ENCODE measurements at regions not wholly inside any gene's neighbourhood (a gene's known extent, or its start where the extent isn't known, plus 50 kb on each side); places are given as distances from the start of the nearest gene placed in this dataset.
"Not testable (repeated sequence)": the region's sequence is repeated elsewhere in the genome, so short reads cannot be mapped to it uniquely, and the experiment has no call there.

DNA sequence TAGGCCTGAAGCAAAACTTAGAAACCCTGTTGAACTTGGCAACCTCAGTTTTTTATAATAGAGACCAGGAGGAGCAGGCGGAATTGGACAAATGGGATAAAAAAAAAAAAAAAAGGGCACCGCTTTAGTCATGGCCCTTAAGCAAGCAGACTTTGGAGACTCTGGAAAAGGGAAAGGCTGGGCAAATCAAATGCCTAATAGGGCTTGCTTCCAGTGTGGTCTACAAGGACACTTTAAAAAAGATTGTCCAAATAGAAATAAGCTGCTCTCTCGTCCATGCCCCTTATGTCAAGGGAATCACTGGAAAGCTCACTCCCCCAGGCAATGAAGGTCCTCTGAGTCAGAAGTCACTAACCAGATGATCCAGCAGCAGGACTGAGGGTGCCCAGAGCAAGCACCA lies 229.0 kb upstream of the CWC22 start:
- not testable (repeated sequence) for DNase-seq (ENCODE audit: low read depth in 1 of 2, low spot score in 1 of 2)

DNA sequence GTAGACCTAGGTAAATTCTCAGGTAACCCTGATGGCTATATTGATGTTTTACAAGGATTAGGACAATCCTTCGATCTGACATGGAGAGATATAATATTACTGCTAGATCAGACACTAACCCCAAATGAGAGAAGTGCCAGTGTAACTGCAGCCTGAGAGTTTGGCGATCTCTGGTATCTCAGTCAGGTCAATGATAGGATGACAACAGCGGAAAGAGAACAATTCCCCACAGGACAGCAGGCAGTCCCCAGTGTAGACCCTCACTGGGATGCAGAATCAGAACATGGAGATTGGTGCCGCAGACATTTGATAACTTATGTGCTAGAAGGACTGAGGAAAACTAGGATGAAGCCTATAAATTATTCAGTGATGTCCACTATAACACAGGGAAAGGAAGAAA lies 228.4 kb upstream of the CWC22 start:
- not testable (repeated sequence) for DNase-seq (ENCODE audit: low read depth in 1 of 2, low spot score in 1 of 2)

DNA sequence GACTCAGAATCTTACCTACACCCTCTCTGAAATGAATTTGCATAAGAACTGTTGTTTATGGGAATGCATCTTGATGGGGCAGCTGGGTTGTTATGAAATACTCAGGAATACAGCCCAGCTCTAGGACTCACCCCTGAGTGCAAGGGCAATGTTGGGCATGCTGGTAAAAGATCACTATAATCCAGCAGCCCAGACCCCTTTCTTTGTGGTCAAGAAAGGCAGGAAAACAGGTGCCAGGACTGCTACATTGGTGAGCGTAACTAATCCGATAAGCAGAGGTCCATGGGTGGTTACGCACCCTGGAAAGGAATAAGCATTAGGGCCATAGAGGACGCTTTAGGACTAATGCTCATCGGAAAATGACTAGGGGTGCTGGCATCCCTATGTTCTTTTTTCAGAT lies 227.9 kb upstream of the CWC22 start:
- not testable (repeated sequence) for DNase-seq (ENCODE audit: low read depth in 1 of 2, low spot score in 1 of 2)

DNA sequence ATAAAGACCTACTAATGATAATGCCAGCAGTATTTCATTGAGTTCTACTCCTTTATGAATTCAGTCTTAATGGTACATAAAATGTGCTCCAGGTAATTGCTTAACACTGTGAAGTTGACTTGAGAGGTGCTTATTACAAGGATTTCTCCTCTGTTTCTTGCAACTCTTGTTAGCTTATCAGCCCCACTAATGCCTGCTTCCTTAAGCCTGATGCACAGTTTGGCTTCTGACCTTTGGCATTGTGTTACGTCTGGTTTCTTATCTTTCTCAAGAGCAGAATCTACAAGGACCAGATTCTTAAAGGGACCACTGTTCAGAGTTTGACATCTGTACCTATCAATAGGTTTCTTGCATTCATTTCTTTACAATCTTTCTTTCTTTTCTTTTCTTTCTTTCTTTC lies 223.9 kb upstream of the CWC22 start:
- DNase-seq (ENCODE audit: low read depth in 1 of 2, low spot score in 1 of 2): no peak

DNA sequence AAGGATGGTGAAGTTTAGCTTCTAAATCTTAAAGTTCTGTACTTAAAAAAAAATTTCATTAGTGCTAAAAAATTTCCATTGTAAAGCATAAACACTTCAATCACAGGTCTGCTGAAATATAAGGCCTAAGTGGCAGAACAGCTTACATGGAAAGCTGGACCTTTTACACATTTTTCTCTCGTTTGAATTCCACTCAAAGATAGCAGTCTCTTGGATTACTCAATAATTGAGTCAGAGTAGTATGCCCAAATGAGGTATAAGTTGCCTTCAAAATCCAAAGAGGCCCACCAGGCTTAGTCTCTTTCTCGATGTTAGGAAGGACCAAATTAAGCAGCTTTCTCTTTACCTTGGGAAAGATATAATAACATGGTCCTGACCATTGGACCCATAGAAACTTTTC lies 220.4 kb upstream of the CWC22 start:
- no peak for DNase-seq (ENCODE audit: low read depth in 1 of 2, low spot score in 1 of 2)

DNA sequence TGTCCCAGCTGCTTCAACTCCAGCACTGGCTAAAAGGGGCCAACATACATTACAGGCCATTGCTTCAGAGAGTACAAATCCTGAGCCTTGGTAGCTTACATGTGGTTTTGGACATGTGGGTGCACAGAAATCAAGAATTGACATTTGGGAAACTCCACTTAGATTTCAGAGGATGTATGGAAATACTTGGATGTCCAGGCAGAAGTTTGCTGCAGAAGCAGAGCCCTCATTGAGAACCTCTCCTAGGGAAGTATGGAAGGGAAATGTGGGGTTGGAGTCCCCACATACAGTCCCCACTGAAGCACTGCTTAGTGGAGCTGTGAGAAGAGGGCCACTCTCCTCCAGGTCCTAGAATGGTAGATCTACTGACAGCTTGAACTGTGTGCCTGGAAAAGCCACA lies 218.0 kb upstream of the CWC22 start:
- no peak for DNase-seq (ENCODE audit: low read depth in 1 of 2, low spot score in 1 of 2)

DNA sequence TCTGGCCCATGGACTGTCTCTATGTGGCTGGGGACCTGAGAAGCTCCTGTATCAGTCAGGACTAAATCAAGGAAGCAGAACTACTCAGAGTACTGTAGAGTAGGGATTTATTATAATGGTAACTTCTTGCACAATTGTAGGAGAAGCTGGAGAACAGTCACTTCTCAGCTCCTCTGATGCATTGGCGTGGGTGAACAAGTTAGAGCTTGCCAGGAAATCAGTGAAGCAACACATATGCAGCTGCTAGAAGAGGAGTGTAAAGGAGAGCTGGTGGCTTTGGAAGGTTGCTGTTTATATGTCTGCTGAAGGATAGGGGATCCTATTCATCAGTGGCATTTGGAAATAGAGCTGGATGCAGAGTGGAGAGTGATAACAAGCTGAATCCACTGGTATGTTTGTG lies 215.5 kb upstream of the CWC22 start:
- DNase-seq (ENCODE audit: low read depth in 1 of 2, low spot score in 1 of 2): no peak

DNA sequence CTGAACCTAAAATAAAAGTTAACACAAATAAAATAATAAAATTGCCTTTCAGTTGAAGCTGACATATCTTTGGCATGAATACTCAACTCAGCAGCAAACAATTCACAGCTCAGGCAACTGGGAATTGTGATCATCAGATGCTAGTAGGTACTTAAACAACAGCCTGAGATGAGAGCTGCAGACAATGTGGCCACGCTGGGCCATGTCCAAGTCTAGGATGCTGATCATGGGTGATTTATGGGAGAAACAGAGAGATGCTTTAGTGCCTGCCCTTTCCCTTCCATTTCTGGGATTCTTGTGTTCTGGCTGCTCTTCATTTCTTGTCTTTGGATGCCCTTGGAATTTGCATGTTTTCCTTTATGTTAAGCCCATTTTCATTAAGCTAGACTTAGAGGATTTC lies 212.4 kb upstream of the CWC22 start:
- no peak for DNase-seq (ENCODE audit: low read depth in 1 of 2, low spot score in 1 of 2)

DNA sequence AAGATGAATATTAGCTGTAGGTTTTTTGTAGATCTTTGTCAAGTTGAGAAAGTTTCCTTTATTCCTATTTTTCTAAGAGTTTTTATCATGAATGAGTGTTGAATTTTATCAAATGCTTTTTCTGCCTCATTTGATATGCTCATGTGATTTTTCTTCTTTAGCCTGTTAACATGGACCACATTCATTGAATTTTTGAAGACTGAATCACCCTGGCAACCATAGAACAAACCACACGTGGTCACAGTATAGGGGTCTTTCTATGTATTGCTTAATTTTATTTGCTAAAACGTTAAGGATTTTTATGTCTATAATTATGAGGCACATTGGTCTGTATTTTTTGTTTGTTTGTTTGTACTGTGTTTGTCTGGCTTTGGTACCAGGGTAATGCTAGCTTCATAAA lies 201.7 kb upstream of the CWC22 start:
- DNase-seq (ENCODE audit: low read depth in 1 of 2, low spot score in 1 of 2): no peak

DNA sequence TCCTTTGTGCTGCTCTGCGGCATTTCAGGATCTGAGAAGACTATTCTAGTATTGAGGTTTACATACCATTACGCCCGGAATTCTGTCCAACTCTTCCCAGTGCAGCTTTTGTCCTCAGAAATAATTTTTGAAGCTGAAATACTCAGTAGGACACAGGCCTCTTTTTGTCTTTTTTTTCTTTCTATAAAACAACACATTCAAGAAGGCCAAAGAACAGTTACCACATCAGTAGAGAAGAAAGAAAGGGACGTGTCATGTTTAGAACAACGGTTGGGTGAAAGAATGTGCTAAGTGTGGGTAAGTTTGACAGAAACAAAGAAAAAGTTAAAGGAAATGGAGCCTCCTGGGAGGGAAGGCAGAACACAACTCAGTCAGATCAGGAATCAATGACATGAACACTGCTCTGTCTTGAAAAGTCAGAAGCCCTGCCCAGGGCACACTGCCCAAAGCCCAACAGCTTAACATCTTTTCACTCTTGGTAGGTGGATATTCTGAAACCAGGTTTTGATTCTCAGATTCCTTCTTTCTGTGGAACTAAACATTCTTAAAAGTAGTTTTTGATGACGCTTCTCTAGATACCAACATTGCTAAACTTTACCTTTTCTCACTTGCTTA lies 198.6 kb upstream of the CWC22 start:
- DNase-seq (ENCODE audit: low read depth in 1 of 2, low spot score in 1 of 2): no peak

DNA sequence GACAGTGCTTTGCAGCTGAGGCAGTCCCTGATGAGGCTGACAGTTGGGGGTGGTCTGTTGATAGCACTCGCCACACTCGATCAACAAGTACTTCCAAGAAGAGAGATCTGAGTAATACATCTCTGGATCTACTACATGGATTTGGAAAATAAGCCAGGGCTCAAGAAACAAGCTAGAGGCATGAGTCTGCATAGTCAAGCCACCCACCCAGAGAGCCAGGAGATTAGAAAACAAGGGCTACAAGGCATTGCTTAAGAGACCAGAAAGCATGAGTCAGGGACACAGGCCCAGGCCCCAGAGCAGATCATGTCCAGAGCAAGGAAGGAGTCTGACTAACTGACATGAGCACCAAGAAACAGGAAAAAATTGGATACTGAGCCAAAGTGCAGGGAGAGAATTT lies 196.9 kb upstream of the CWC22 start:
- no peak for DNase-seq (ENCODE audit: low read depth in 1 of 2, low spot score in 1 of 2)

DNA sequence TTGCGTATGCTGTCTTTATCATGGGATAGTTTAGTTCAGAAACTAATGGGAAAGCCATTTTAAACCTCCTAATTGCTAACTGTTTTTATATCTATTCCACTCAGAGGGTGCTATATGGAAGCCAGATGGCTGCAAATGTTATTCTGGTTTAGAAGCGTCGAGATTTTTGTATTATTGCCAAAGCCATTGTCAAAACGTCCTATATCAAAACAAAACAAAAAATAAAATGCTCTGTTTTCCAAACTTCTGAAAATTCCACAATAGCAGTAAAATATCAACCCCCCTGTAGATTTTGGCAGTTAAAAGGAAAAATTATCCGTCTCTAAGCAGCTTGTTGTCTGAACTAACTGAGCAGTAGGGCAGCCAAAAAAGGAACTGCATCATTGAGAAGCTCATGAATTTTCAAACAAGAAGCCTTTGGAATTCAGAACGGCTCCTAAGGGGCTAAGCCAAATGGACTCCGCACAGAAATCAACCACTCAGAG lies 195.4 kb upstream of the CWC22 start:
- DNase-seq (ENCODE audit: low read depth in 1 of 2, low spot score in 1 of 2): no peak

DNA sequence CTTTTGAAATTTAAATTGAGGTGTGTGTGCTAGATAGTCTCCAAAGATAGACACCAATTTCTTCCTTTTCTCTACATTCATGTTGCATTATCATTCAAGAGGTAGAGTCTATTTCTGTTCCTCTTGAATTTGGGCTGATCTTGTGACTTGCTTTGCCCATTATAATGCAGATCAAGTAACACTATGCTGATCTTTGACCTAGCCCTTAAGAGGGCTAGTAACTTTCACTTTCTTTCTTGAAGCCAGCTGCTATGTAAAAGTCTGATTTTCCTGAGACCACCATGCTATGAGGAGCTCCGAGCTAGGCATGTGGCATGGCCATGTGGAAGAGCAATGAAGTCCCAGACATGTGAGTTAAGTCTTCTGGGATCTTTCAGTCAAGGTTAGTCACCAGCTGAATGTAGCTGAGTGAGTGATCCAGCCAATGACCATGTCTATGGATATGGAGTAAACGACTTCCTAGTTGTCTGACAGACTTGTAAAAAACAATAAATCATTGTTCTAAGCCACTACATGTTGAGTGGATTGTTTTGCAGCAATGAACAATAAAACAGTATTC lies 189.4 kb upstream of the CWC22 start:
- DNase-seq (ENCODE audit: low read depth in 1 of 2, low spot score in 1 of 2): no peak

DNA sequence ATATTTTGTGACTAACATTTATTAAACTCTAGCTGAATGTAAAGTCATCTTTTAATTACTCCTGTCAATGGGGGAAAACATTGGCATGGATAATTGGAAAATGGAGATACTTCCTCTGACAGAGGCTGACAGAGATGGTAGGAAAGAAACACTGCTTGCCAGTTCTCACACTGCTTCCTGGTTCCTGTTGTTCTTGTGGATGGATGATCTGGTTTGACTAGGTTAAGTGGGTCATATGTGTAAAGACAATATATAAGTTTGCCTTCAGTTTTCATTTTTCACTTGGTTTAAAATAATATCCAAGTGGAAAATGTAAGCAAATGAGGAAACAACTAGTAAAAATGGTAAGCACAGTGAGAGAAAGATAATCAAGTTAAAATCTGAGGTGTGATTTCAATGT lies 188.8 kb upstream of the CWC22 start:
- DNase-seq (ENCODE audit: low read depth in 1 of 2, low spot score in 1 of 2): no peak

DNA sequence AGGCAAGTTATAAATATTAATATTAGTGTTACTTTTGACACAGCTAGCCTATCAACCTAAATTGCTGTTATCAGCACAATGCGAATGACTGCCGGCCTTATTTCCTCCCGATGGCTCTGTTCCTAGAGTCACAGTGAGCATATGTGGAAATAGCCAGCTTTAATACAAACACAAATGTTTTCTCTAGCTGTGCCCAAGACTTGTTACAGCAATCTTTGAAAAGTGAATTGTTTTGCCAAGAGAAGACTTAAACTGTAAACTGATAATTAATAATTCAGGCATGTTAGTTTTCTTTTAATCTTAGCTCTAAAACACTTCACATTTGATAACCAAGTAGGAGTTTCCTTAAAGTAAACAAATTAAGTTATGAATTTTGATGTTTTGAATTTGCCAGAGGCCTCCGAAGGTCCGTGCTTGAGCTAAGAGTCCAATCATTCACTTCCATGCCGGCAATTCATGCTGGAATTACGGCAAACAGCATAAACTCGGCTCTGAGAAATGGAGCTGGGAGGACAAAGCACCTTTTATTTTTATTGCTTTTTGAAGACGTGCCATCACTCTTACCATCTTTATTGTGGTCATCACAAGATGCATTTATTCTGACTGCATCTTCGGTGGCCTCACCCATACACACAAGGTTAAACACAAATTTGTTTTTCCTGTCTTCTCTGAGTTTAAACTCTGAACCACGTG lies 184.5 kb upstream of the CWC22 start:
- no peak for DNase-seq (ENCODE audit: low read depth in 1 of 2, low spot score in 1 of 2)

DNA sequence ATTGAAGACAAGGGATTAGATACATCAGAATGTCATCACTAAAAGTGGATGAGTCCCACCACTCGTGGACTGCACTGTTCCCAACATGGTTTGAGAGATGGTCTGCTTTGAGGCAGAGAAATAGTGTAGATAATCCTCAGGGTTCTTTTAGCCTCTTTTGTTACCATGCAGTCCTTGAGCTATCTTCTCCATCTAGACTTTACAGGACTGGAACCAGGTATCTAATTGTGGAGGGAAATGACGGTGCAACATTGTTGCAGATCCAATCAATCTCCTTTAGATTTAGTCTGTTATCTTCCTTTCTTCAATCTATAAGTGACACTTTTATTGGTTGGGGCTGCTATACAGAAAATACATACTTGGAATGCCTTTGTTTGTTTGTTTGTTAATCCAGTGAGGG lies 183.8 kb upstream of the CWC22 start:
- no peak for DNase-seq (ENCODE audit: low read depth in 1 of 2, low spot score in 1 of 2)

DNA sequence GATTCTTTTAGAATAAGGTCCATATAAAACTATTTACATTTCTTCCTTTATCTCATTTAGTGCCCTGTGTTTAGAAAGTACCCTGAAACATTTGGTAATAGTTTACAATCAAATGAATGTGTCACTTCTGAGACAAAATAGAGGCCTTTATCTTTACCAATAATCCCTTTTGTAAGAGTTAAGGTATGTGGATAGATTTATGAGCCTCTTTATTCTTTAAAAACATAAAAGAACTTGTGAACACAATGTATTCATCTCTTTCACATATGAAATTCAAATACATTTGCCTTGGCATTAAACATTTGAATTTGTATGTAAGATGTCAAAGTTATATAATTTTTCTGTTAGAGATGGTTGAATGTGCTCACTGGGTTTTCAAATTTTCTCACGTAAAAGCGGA lies 180.5 kb upstream of the CWC22 start:
- no peak for DNase-seq (ENCODE audit: low read depth in 1 of 2, low spot score in 1 of 2)

DNA sequence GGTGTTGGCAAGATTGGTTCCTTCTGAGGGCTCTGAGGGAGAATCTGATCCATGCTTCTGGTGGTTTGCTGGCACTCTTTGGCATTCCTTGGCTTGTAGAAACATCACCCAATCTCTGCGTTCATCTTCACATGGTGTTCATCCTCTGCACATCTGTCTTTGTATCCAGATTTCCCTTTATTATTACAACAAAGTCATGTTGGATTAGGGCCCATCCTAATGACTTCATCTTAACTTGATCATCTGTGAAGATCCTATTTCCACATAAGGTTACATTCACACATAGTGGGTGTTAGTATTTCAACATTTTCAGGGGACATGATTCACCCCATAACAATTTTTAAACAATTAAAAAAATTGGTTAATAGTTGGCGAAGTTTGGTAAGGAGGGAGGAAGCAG lies 177.4 kb upstream of the CWC22 start:
- no peak for DNase-seq (ENCODE audit: low read depth in 1 of 2, low spot score in 1 of 2)

DNA sequence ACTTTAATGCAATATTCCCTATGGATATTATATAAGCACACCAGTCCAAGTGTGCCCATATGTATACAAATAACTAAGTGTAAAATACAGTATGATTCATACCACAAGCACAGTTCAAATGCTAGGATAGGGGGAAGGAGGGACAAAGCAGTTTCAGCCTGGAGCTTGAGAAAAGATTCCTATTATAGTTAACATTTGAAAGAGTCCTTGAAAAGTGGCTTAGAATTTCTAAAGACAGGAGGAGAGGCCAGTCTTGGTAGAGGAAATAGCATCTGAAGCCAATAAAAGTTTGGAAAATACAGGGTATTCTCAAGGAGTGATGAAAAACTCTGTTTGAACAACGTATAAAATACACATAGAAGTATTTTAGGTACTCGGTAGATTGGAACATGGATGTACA lies 173.4 kb upstream of the CWC22 start:
- no peak for DNase-seq (ENCODE audit: low read depth in 1 of 2, low spot score in 1 of 2)

DNA sequence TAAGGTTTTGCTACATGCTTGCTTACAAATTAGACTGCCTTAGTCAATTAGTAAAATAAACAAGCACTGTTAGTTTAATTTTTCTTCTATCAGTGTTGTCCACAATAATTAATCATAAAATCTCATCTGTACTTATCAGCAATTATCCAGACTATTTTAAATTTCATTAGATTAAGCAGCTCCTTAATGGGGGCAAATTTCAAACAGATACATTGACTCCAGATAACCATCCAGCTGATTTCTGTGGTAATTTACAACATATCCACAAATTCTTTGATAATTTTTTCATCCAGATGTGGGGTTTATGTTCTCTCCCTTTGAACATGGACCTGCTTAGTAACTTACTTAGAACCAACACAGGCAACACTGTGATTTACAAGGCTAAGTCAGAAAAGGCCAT lies 170.4 kb upstream of the CWC22 start:
- no peak for DNase-seq (ENCODE audit: low read depth in 1 of 2, low spot score in 1 of 2)

DNA sequence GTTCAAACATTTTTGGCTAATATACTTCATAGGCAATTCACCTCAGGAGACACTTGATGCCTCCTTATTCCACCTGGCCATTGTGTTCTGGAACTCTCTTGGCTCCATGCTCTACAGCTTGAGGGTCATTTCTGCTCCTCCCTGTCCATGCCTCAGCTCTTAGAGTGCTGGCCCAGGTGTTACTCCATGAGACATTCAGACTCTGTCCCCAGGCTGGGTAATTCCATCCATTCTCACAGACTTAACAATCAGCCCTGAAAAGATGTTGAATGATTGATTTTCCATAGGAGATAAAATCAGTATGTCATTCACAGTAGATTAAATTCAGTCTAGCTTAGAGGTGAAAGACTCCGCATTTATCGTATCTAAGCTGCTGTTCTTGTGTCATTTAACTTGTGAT lies 168.6 kb upstream of the CWC22 start:
- no peak for DNase-seq (ENCODE audit: low read depth in 1 of 2, low spot score in 1 of 2)

DNA sequence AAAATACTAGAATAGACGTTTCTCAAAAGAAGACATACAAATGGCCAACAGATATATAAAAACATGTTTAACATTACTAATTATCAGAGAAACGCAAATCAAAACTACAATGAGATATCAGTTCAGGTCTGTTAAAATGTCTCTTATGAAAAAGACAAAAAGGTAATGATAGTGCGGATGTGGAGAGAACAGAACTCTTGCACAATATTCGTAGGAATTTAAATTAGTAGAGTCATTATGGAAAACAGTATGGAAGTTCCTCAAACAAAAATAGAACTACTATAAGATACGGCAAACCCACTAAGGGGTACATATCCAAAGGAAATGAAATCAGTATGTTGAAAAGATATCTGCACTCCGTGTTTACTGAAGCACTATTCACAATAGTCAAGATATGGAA lies 167.5 kb upstream of the CWC22 start:
- DNase-seq (ENCODE audit: low read depth in 1 of 2, low spot score in 1 of 2): no peak

DNA sequence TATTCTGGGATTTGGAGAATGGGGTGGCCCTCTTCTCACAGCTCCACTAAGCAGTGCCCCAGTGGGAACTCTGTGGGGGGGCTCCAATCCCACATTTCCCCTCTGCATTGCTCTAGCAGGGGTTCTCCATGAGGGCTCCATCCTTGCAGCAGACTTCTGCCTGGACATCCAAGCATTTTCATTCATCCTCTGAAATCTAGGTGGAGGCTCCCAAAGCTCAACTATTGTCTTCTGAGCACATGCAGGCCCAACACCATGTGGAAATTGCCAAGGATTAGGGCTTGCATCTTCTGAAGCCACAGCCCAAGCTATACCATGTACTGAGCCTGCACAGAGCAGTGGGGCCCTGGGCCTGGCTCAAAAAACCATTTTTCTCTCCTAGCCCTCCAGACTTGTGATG lies 162.4 kb upstream of the CWC22 start:
- no peak for DNase-seq (ENCODE audit: low read depth in 1 of 2, low spot score in 1 of 2)

All from activated T-helper 1 cell treated with anti-CD3 and anti-CD28 coated beads, Interleukin-2, amount 50 U/mL, for 16 hours (primary cell).